Body of pancreas (tissue), 4 donors: ENCODE measurements at regions not wholly inside any gene's neighbourhood (a gene's known extent, or its start where the extent isn't known, plus 50 kb on each side); places are given as distances from the start of the nearest gene placed in this dataset.

Experiments
- CTCF ChIP-seq, 7 experiments: fragments of 450-650 bp in 4 of 7; fragments of 200-600 bp in 3 of 7; sonication (generic) in 3 of 7; IDR thresholded peaks; one replicate each; pipeline ENCODE4 v1.5.1; 2016 to 2019; ENCODE audit warnings: antibody characterized with exemption in 7 of 7
- POLR2A ChIP-seq, 3 donors: fragments of 450-650 bp; IDR thresholded peaks; one replicate each; pipeline ENCODE4 v1.6.1; 2016; ENCODE audit warnings: antibody characterized with exemption in 3 of 3, mild to moderate bottlenecking in 2 of 3

DNA sequence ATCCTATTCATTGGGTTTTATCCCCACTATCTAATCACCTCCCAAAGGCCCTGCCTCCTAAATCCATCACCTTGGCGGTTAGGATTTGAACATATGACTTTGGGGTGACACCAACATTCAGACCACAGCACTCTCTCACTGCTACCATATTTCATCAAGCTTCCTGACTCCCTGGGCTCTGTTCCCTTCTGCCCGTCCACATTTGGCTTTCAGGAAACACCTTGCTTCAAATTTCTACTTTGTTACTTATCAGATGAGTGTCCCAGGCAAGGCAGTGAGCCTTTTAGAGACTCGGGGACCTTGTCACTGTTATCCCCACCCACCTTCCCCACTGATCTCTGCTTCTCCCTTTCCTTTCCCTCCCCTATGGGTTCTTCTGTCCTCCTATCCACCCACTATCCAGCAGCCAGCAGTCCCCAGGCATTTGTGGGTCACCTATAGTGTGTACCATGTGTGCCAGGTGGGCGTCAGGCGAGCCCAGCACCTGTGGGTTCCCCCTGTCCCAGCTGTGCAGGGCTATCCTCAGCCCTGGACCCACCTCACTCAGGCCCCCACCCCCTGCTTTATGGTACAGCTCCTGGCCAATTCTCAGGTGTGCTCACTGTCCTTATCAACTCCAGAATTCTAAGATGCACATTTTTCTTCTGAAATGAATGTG, 230.9 kb downstream of the LOXHD1 start:
- TF ChIP-seq CTCF (IDR thresholded peaks at IDR 0.05) (no peak), POLR2A (IDR thresholded peaks at IDR 0.05) (no peak)
